Fibroblast of gingiva (primary cell): ENCODE measurements at regions not wholly inside any gene's neighbourhood (a gene's known extent, or its start where the extent isn't known, plus 50 kb on each side); places are given as distances from the start of the nearest gene placed in this dataset.
A peak's percentile ranks its signal among the peaks of the same experiment; 100 is the strongest.
"Not testable (repeated sequence)": the region's sequence is repeated elsewhere in the genome, so short reads cannot be mapped to it uniquely, and the experiment has no call there.

Source experiments
- DNase-seq: peaks from one replicate; pipeline ENCODE4 v3.0.0-alpha.2; 2011; ENCODE audit warnings: low read depth

DNA sequence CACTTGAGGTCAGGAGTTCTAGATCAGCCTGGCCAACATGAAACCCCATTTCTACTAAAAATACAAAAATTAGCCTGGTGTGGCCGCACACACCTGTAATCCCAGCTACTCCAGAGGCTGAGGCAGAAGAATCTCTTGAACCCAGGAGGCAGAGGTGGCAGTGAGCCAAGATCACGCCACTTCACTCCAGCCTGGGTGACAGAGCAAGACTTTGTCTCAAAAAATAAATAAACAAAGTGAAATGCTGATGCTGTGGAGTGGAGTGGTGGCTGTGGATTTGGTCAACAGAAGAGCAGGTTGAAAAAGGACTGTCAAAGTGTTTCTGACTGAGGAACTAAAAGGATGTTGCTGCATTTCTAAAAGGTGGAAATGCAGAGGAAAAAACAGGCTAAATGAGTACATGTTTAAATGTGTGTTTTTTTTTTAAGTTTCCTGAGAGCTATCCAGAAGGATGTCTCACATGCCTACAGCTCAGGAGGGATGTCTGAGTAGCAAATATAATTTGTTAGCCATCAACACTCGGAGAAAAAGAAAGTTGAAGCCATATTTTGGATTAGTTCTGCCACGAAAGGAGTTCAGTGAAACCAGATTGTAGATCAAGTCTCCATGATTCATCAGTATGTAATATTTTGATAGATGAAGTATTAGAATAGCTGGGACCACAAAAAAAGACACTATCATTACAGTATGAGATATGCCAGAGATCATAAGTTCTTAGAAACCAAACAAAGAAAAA, 621.1 kb upstream of the ADGRB3 start:
- DNase-seq = no peak

DNA sequence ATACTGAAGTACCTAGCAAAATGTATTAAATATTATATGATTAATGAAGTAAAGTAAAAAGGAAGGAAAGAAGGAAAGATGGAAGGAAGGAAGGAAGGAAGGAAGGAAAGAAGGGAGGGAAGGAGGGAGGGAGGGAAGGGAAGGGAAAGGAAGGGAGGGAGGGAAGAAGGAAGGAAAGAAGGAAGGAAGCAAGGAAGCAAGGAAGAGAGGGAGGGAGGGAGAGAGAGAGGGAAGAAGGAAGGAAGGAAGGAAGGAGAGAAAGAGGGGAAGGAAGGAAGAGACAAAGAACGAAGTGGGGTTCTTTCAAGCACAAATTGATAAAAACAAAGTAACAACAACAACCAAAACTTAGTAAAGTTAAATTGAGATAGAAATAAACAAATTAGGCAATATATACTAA, 622.3 kb upstream of the ADGRB3 start:
- no peak for DNase-seq

GRCh38 chr6:68010936-68011335, 624.1 kb upstream of the ADGRB3 start:
- DNase-seq = no peak

GRCh38 chr6:68008445-68008844, 626.6 kb upstream of the ADGRB3 start:
- DNase-seq = no peak

GRCh38 chr6:68007717-68008116, 627.4 kb upstream of the ADGRB3 start:
- no peak for DNase-seq

- DNase-seq = no peak
Measured at GRCh38 chr6:67986694-67987232, 648.3 kb upstream of the ADGRB3 start.

GRCh38 chr6:67976486-67976885, 658.6 kb upstream of the ADGRB3 start:
- no peak for DNase-seq

DNA sequence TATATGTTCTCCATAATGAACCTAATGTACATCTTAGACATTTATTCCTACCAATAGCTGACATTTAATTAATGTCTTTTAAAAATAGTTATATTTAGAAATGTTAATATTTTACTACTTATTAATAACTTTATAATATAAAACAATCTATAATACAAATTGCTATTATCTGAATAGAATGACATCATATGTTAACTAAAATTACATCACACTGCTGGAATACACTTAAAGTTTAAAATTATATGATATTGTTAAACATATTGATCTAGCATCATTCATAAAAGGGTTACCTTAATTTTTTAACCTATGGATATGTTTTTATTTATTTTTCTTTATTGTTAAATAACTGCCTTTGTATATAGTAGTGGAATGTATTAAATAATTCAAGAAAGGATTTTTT, 660.2 kb upstream of the ADGRB3 start:
- DNase-seq = no peak

GRCh38 chr6:67971812-67972211, 663.3 kb upstream of the ADGRB3 start:
- DNase-seq = no peak

- no peak for DNase-seq
Measured at GRCh38 chr6:67966830-67967229, 668.3 kb upstream of the ADGRB3 start.

DNA sequence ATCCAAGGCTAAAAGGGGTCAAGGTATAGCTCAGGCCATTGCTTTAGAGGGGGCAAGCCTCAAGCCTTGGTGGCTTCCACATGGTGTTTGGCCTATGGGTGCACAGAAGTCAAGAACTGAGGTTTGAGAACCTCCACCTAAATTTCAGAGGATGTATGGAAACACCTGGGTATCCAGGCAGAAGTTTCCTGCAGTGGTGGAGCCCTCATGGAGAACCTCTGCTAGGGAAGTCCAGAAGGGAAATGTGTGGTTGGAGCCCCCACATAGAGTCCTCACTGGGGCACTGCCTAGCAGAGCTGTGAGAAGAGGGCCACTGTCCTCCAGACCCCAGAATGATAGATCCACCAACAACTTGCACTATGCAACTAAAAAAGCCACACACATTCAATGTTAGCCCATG, 678.7 kb upstream of the ADGRB3 start:
- DNase-seq = no peak

- no peak for DNase-seq
Measured at GRCh38 chr6:67952948-67953347, 682.1 kb upstream of the ADGRB3 start.

GRCh38 chr6:67952121-67952520, 683.0 kb upstream of the ADGRB3 start:
- peak; percentile 8 for DNase-seq

GRCh38 chr6:67947762-67948161, 687.3 kb upstream of the ADGRB3 start:
- not testable (repeated sequence) for DNase-seq

DNA sequence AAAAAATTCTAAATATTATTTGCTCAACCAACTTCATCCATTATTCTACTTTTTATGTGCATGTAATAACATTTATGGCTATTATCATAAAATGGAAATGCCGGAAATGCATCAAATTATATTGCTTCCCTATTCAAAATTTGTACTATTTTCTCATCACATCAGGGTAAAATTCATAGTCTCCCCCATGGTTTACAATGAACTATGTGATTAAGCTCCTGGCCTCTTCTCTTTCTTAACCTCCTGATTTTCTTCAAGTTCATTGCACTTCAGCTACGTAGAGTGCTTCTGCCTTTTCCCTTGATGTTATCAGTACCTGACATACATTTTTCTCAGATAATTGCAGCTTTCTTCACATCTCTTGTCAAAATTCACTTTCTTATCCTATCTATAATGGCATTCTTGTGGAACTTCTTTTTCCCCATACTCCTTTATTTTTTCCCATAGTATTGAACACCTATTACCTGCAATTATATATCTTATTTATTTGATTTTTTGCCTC, 699.1 kb upstream of the ADGRB3 start:
- DNase-seq = no peak

- DNase-seq = no peak
Measured at GRCh38 chr6:67933278-67933677, 701.8 kb upstream of the ADGRB3 start.

DNA sequence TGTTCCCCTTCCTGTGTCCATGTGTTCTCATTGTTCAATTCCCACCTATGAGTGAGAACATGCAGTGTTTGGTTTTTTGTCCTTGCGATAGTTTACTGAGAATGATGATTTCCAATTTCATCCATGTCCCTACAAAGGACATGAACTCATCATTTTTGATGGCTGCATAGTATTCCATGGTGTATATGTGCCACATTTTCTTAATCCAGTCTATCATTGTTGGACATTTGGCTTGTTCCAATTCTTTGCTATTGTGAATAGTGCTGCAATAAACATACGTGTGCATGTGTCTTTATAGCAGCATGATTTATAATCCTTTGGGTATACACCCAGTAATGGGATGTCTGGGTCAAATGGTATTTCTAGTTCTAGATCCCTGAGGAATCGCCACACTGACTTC, 712.5 kb upstream of the ADGRB3 start:
- DNase-seq = not testable (repeated sequence)

DNA sequence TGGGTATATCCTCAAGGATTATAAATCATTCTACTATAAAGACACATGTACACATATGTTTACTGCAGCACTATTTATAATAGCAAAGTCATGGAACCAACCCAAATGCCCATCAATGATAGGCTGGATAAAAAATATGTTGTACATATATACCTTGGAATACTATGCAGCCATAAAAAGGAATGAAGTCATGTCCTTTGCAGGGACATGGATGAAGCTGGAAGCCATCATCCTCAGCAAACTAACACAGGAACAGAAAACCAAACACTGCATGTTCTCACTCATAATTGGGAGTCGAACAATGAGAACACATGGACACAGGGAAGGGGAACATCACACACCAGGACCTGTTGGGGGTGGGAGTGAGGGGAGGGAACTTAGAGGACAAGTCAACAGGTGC, 715.0 kb upstream of the ADGRB3 start:
- DNase-seq = not testable (repeated sequence)

- DNase-seq = peak; percentile 51
Measured at GRCh38 chr6:67916399-67916798, 718.7 kb upstream of the ADGRB3 start.

- peak; percentile 1 for DNase-seq
Measured at GRCh38 chr6:67914419-67914818, 720.7 kb upstream of the ADGRB3 start.

GRCh38 chr6:67909354-67909753, 725.7 kb upstream of the ADGRB3 start:
- DNase-seq = no peak

DNA sequence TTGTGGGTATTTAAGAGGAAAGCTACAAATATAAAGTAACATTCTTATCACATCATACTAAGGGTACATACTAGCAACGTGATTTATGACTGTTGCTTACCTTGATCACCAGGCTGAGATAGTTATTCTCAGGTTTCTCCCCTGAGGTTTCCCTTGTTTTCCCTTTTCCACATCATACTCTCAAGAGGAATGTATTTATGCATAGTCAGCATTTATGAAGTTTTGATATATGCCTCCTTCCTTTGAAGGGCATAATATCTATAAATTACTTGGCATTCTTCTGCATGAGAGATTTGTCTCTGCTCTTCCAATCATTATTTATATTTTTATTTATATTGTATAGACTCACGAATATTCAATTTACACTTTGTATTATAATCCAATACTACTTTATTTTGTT, 726.7 kb upstream of the ADGRB3 start:
- DNase-seq = no peak

- not testable (repeated sequence) for DNase-seq
Measured at GRCh38 chr6:67904735-67905134, 730.3 kb upstream of the ADGRB3 start.

DNA sequence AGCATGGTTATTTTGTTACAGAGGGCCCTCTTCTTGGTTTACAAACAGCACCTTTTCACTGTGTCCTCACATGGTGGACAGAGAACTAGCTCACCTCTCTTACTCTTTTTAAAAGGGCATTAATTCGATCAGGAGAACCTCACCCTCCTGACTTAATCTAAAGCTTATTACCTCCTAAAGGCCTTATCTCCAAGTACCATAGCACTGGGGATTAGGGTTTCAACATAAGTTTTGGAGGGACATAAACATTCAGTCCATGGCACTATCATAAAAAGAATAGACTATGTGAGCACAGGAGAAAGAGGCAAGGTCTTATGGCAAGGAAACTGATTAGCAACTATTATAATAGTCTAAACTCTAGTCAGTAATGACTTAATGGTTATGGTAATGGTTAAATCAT, 736.2 kb upstream of the ADGRB3 start:
- no peak for DNase-seq
